ENCODE measurements at regions not wholly inside any gene's neighbourhood (a gene's known extent, or its start where the extent isn't known, plus 50 kb on each side); places are given as distances from the start of the nearest gene placed in this dataset.
"Not testable (repeated sequence)": the region's sequence is repeated elsewhere in the genome, so short reads cannot be mapped to it uniquely, and the experiment has no call there.

GRCh38 chr2:23037596-23037995 is 347.4 kb upstream of the KLHL29 start:
- DNase-seq (ENCODE audit: low read depth in 2 of 2, low spot score in 1 of 2): no peak

GRCh38 chr2:23041443-23041842 is 343.5 kb upstream of the KLHL29 start:
- DNase-seq (ENCODE audit: low read depth in 2 of 2, low spot score in 1 of 2): no peak

- no peak for DNase-seq (ENCODE audit: low read depth in 2 of 2, low spot score in 1 of 2)
These were observed 342.6 kb upstream of the KLHL29 start for GRCh38 chr2:23042216-23042906.

- no peak for DNase-seq (ENCODE audit: low read depth in 2 of 2, low spot score in 1 of 2)
These were observed 334.6 kb upstream of the KLHL29 start for GRCh38 chr2:23050388-23050787.

GRCh38 chr2:23053601-23054000 is 331.4 kb upstream of the KLHL29 start:
- DNase-seq (ENCODE audit: low read depth in 2 of 2, low spot score in 1 of 2): no peak

- DNase-seq (ENCODE audit: low read depth in 2 of 2, low spot score in 1 of 2): no peak
These were observed 329.7 kb upstream of the KLHL29 start for GRCh38 chr2:23055251-23055650.

GRCh38 chr2:23056846-23057245 is 328.1 kb upstream of the KLHL29 start:
- DNase-seq (ENCODE audit: low read depth in 2 of 2, low spot score in 1 of 2): not testable (repeated sequence)

GRCh38 chr2:23058435-23058834 is 326.5 kb upstream of the KLHL29 start:
- no peak for DNase-seq (ENCODE audit: low read depth in 2 of 2, low spot score in 1 of 2)

- DNase-seq (ENCODE audit: low read depth in 2 of 2, low spot score in 1 of 2): no peak
These were observed 319.8 kb upstream of the KLHL29 start for GRCh38 chr2:23065210-23065609.

GRCh38 chr2:23065936-23066335 is 319.0 kb upstream of the KLHL29 start:
- DNase-seq (ENCODE audit: low read depth in 2 of 2, low spot score in 1 of 2): no peak

GRCh38 chr2:23066686-23067085 is 318.3 kb upstream of the KLHL29 start:
- no peak for DNase-seq (ENCODE audit: low read depth in 2 of 2, low spot score in 1 of 2)

GRCh38 chr2:23069156-23069555 is 315.8 kb upstream of the KLHL29 start:
- DNase-seq (ENCODE audit: low read depth in 2 of 2, low spot score in 1 of 2): no peak

GRCh38 chr2:23069923-23070322 is 315.1 kb upstream of the KLHL29 start:
- no peak for DNase-seq (ENCODE audit: low read depth in 2 of 2, low spot score in 1 of 2)

- DNase-seq (ENCODE audit: low read depth in 2 of 2, low spot score in 1 of 2): no peak
These were observed 311.9 kb upstream of the KLHL29 start for GRCh38 chr2:23073056-23073455.

- DNase-seq (ENCODE audit: low read depth in 2 of 2, low spot score in 1 of 2): no peak
These were observed 311.3 kb upstream of the KLHL29 start for GRCh38 chr2:23073671-23074070.

GRCh38 chr2:23077596-23077995 is 307.4 kb upstream of the KLHL29 start:
- no peak for DNase-seq (ENCODE audit: low read depth in 2 of 2, low spot score in 1 of 2)

GRCh38 chr2:23078784-23079434 is 306.1 kb upstream of the KLHL29 start:
- DNase-seq (ENCODE audit: low read depth in 2 of 2, low spot score in 1 of 2): no peak

GRCh38 chr2:23083966-23084365 is 301.0 kb upstream of the KLHL29 start:
- DNase-seq (ENCODE audit: low read depth in 2 of 2, low spot score in 1 of 2): no peak

- DNase-seq (ENCODE audit: low read depth in 2 of 2, low spot score in 1 of 2): no peak
These were observed 294.0 kb upstream of the KLHL29 start for GRCh38 chr2:23091019-23091418.

GRCh38 chr2:23091900-23092299 is 293.1 kb upstream of the KLHL29 start:
- no peak for DNase-seq (ENCODE audit: low read depth in 2 of 2, low spot score in 1 of 2)

GRCh38 chr2:23092831-23093230 is 292.1 kb upstream of the KLHL29 start:
- no peak for DNase-seq (ENCODE audit: low read depth in 2 of 2, low spot score in 1 of 2)

- DNase-seq (ENCODE audit: low read depth in 2 of 2, low spot score in 1 of 2): no peak
These were observed 291.5 kb upstream of the KLHL29 start for GRCh38 chr2:23093513-23093912.
